HFF-Myc (cell line): ENCODE measurements at regions not wholly inside any gene's neighbourhood (a gene's known extent, or its start where the extent isn't known, plus 50 kb on each side); places are given as distances from the start of the nearest gene placed in this dataset.

Experiments used
- DNase-seq: peaks from one replicate; pipeline ENCODE4 v3.0.0-alpha.2; 2011; ENCODE audit warnings: low read depth; ENCODE audit errors: extremely low read depth
- H3K4me3 ChIP-seq: replicated peaks from 2 replicates; pipeline ENCODE4 v1.5.1; 2011; ENCODE audit warnings: low read depth, mild to moderate bottlenecking, control low read depth, low read length
- CTCF ChIP-seq: IDR thresholded peaks from 2 replicates; pipeline ENCODE4 v1.5.1; 2012; ENCODE audit warnings: mild to moderate bottlenecking, low read depth, low read length, control low read depth; ENCODE audit errors: missing control alignments

- no peak for TF ChIP-seq CTCF
- no peak overlapping the region for H3K4me3 ChIP-seq
- DNase-seq = no peak
Observed at GRCh38 chr2:228507870-228508269, 326.4 kb upstream of the SPHKAP start.

- no peak for TF ChIP-seq CTCF
- no peak for DNase-seq
- H3K4me3 ChIP-seq = no peak overlapping the region
Observed at GRCh38 chr2:228507231-228507824, 325.8 kb upstream of the SPHKAP start.

GRCh38 chr2:228503731-228504130, 322.2 kb upstream of the SPHKAP start:
- H3K4me3 ChIP-seq = no peak overlapping the region
- TF ChIP-seq CTCF = no peak
- DNase-seq = no peak

- no peak for DNase-seq
- no peak for TF ChIP-seq CTCF
- H3K4me3 ChIP-seq = no peak overlapping the region
Observed at GRCh38 chr2:228493852-228494251, 312.4 kb upstream of the SPHKAP start.

- no peak for DNase-seq
- H3K4me3 ChIP-seq = no peak overlapping the region
- no peak for TF ChIP-seq CTCF
Observed at GRCh38 chr2:228479014-228479413, 297.5 kb upstream of the SPHKAP start.

GRCh38 chr2:228474466-228474865, 293.0 kb upstream of the SPHKAP start:
- no peak overlapping the region for H3K4me3 ChIP-seq
- peak; percentile 25 for DNase-seq
- TF ChIP-seq CTCF = no peak

- no peak for TF ChIP-seq CTCF
- no peak for DNase-seq
- no peak overlapping the region for H3K4me3 ChIP-seq
Observed at GRCh38 chr2:228469721-228470120, 288.2 kb upstream of the SPHKAP start.
